H1 (cell line): ENCODE measurements at regions not wholly inside any gene's neighbourhood (a gene's known extent, or its start where the extent isn't known, plus 50 kb on each side); places are given as distances from the start of the nearest gene placed in this dataset.

Source experiments
- CTCF ChIA-PET: fragments of 300-600 bp; sonication (Branson Sonifier 250); formaldehyde crosslinking; loops from one replicate; lab custom pipeline; 2021; ENCODE audit not compliant: partially characterized antibody; lab: Charles Lee
- POLR2A ChIA-PET: fragments of 300-600 bp; sonication (Branson Sonifier 250); formaldehyde crosslinking; loops from one replicate; lab custom pipeline; 2021; ENCODE audit warnings: inconsistent platforms; ENCODE audit not compliant: partially characterized antibody; lab: Charles Lee
- DNase-seq, 2 experiments: peaks; one replicate each; pipeline versions ENCODE4 v3.0.0 to v3.0.0-alpha.2; 2010 to 2022; ENCODE audit warnings: low spot score in 2 of 2, low read depth in 1 of 2, mixed read lengths in 1 of 2
- FAIRE-seq: peaks from 2 replicates; lab custom pipeline; 2011; peaks lifted over from hg19 to GRCh38; lab: Jason Lieb, UNC
- H2AFZ ChIP-seq: 2 replicates; pipeline ENCODE4 v1.8.1; 2012; ENCODE audit warnings: low read length, inconsistent platforms
- H2AK5ac ChIP-seq: 2 replicates; pipeline ENCODE4 v1.6.1; 2013; ENCODE audit warnings: low read depth, low read length
- H2BK120ac ChIP-seq: replicated peaks from 2 replicates; pipeline ENCODE3; 2013; ENCODE audit warnings: low read depth, low read length, inconsistent platforms
- H2BK12ac ChIP-seq: 2 replicates; pipeline ENCODE4 v1.6.1; 2013; ENCODE audit warnings: low read depth, low read length
- H2BK15ac ChIP-seq: 2 replicates; pipeline ENCODE4 v1.6.1; 2013; ENCODE audit warnings: low read length
- H2BK20ac ChIP-seq: 2 replicates; pipeline ENCODE4 v1.6.1; 2013; ENCODE audit warnings: low read length
- H2BK5ac ChIP-seq: 2 replicates; pipeline ENCODE4 v1.6.1; 2013; ENCODE audit warnings: low read depth, low read length
- H3K14ac ChIP-seq: 2 replicates; pipeline ENCODE4 v1.6.1; 2013; ENCODE audit warnings: inconsistent platforms; ENCODE audit not compliant: insufficient read length
- H3K18ac ChIP-seq: 2 replicates; pipeline ENCODE4 v1.6.1; 2013; ENCODE audit warnings: low read length; ENCODE audit errors: extremely low read depth
- H3K23ac ChIP-seq: 2 replicates; pipeline ENCODE4 v1.6.1; 2013; ENCODE audit warnings: inconsistent platforms; ENCODE audit not compliant: insufficient read length
- H3K23me2 ChIP-seq: 2 replicates; pipeline ENCODE4 v1.6.1; 2013; ENCODE audit warnings: low read depth, low read length
- H3K27ac ChIP-seq: 2 replicates; pipeline ENCODE4 v1.6.1; 2011; ENCODE audit warnings: low read depth, low read length, inconsistent platforms
- H3K27me3 ChIP-seq, 4 experiments: replicated peaks in 1 of 4; 1 replicate in 1 of 4; 2 replicates in 3 of 4; pipeline versions ENCODE4 v1.6.1 to v1.8.1; 2011 to 2013; ENCODE audit warnings: low read length in 3 of 4, mild to moderate bottlenecking in 3 of 4, inconsistent platforms in 2 of 4, mixed read lengths in 2 of 4, moderate library complexity in 1 of 4; ENCODE audit not compliant: control insufficient read depth in 3 of 4, insufficient read depth in 3 of 4; ENCODE audit errors: extremely low read depth in 1 of 4
- H3K36me3 ChIP-seq, 4 experiments: 2 replicates each; pipeline versions ENCODE4 v1.6.1 to v1.8.1; 2011 to 2013; ENCODE audit warnings: mild to moderate bottlenecking in 4 of 4, low read length in 3 of 4, moderate library complexity in 2 of 4, control low read depth in 1 of 4, inconsistent platforms in 1 of 4; ENCODE audit not compliant: insufficient read depth in 4 of 4, control insufficient read depth in 2 of 4
- H3K4ac ChIP-seq: replicated peaks from 2 replicates; pipeline ENCODE3; 2013; ENCODE audit warnings: low read length, low read depth, mixed read lengths, inconsistent platforms; ENCODE audit not compliant: insufficient read length
- H3K4me1 ChIP-seq, 4 experiments: replicated peaks in 1 of 4; 1 replicate in 1 of 4; 2 replicates in 3 of 4; pipeline versions ENCODE4 v1.6.1 to v1.8.1; 2011 to 2013; ENCODE audit warnings: low read length in 3 of 4, inconsistent platforms in 2 of 4, mixed read lengths in 1 of 4; ENCODE audit not compliant: insufficient read depth in 4 of 4, control insufficient read depth in 3 of 4
- H3K4me2 ChIP-seq, 2 experiments: 2 replicates each; pipeline versions ENCODE4 v1.6.1 to v1.8.1; 2011 to 2013; ENCODE audit warnings: low read depth in 2 of 2, low read length in 2 of 2, control low read depth in 1 of 2, inconsistent platforms in 1 of 2, mild to moderate bottlenecking in 1 of 2; ENCODE audit not compliant: insufficient read depth in 1 of 2
- H3K4me3 ChIP-seq, 4 experiments: fragments of 200-600, 300-600 bp in 1 of 4; sonication (generic), shearing (Covaris generic), sonication (Bioruptor Twin) in 1 of 4; 2 replicates each; pipeline versions ENCODE4 v1.5.1 to v1.8.1; 2011 to 2016; ENCODE audit warnings: low read length in 4 of 4, low read depth in 3 of 4, control low read depth in 2 of 4, inconsistent platforms in 2 of 4, mild to moderate bottlenecking in 2 of 4, mixed read lengths in 1 of 4, moderate library complexity in 1 of 4; ENCODE audit not compliant: insufficient read depth in 2 of 4; ENCODE audit errors: extremely low read depth in 1 of 4
- H3K56ac ChIP-seq: replicated peaks from 2 replicates; pipeline ENCODE3; 2013; ENCODE audit warnings: low read depth, mild to moderate bottlenecking, mixed read lengths, low read length, inconsistent platforms; ENCODE audit not compliant: insufficient read length
- H3K79me1 ChIP-seq: 2 replicates; pipeline ENCODE4 v1.6.1; 2013; ENCODE audit warnings: low read depth, low read length, control low read depth
- H3K79me2 ChIP-seq, 2 experiments: 2 replicates each; pipeline versions ENCODE4 v1.6.1 to v1.8.1; 2012 to 2013; ENCODE audit warnings: low read length in 2 of 2, mild to moderate bottlenecking in 2 of 2, inconsistent platforms in 1 of 2; ENCODE audit not compliant: insufficient read depth in 2 of 2, control insufficient read depth in 1 of 2
- H3K9ac ChIP-seq, 4 experiments: replicated peaks in 1 of 4; 1 replicate in 1 of 4; 2 replicates in 3 of 4; pipeline versions ENCODE4 v1.6.1 to v1.8.1; 2011 to 2013; ENCODE audit warnings: low read depth in 3 of 4, low read length in 3 of 4, control low read depth in 2 of 4, mild to moderate bottlenecking in 2 of 4, moderate library complexity in 2 of 4, inconsistent platforms in 1 of 4; ENCODE audit errors: extremely low read depth in 1 of 4
- H3K9me3 ChIP-seq, 2 experiments: 2 replicates each; pipeline versions ENCODE4 v1.6.1 to v1.8.1; 2012 to 2013; ENCODE audit warnings: mild to moderate bottlenecking in 2 of 2, moderate library complexity in 2 of 2, control low read depth in 1 of 2, inconsistent platforms in 1 of 2, low read depth in 1 of 2, low read length in 1 of 2, mixed read lengths in 1 of 2; ENCODE audit not compliant: insufficient read depth in 2 of 2
- H4K20me1 ChIP-seq, 2 experiments: replicated peaks in 1 of 2; 2 replicates each; pipeline versions ENCODE3 to v1.8.1; 2011 to 2013; ENCODE audit warnings: inconsistent platforms in 2 of 2, low read length in 2 of 2, mild to moderate bottlenecking in 1 of 2; ENCODE audit not compliant: insufficient read depth in 2 of 2, control insufficient read depth in 1 of 2
- H4K5ac ChIP-seq: 2 replicates; pipeline ENCODE4 v1.6.1; 2013; ENCODE audit warnings: low read length, low read depth, mixed read lengths, inconsistent platforms; ENCODE audit not compliant: insufficient read length
- H4K8ac ChIP-seq: 2 replicates; pipeline ENCODE4 v1.8.0; 2013; ENCODE audit warnings: mild to moderate bottlenecking, moderate library complexity, low read length, inconsistent platforms; ENCODE audit not compliant: insufficient read depth; ENCODE audit errors: extremely low read depth
- H4K91ac ChIP-seq: replicated peaks from 2 replicates; pipeline ENCODE3; 2013; ENCODE audit warnings: low read length, mixed read lengths, inconsistent platforms; ENCODE audit not compliant: insufficient read length
- ASH2L ChIP-seq: fragments of 200-600, 300-600 bp; sonication (generic); IDR thresholded peaks from one replicate; pipeline ENCODE4 v1.7.1; 2017; ENCODE audit warnings: low read length
- BRCA1 ChIP-seq: IDR thresholded peaks from 2 replicates; pipeline ENCODE4 v1.6.1; 2012; ENCODE audit warnings: low read depth, low read length, improper control_type of control experiment
- CHD2 ChIP-seq: IDR thresholded peaks from 2 replicates; pipeline ENCODE4 v1.6.1; 2012; ENCODE audit warnings: low read length, improper control_type of control experiment
- EGR1 ChIP-seq: IDR thresholded peaks from 2 replicates; pipeline ENCODE4 v1.6.1; 2011; ENCODE audit warnings: low read depth, low read length, borderline replicate concordance
- EZH2 ChIP-seq: fragments of 200-600 bp; sonication (generic); IDR thresholded peaks from 2 replicates; pipeline ENCODE4 v1.7.1; 2012; ENCODE audit warnings: low read depth, mild to moderate bottlenecking, moderate library complexity, low read length, inconsistent platforms; ENCODE audit not compliant: severe bottlenecking
- HDAC2 ChIP-seq, 2 experiments: fragments of 300-600 bp in 1 of 2; sonication (generic) in 1 of 2; IDR thresholded peaks; 2 replicates each; pipeline ENCODE4 v1.6.1; 2011 to 2012; ENCODE audit warnings: low read depth in 2 of 2, low read length in 2 of 2, mild to moderate bottlenecking in 2 of 2, moderate library complexity in 2 of 2, borderline replicate concordance in 1 of 2, inconsistent platforms in 1 of 2
- KDM1A ChIP-seq: fragments of 200-600, 300-600 bp; sonication (generic); IDR thresholded peaks from 2 replicates; pipeline ENCODE4 v1.7.1; 2016; ENCODE audit warnings: mild to moderate bottlenecking, low read length, borderline replicate concordance
- KDM5A ChIP-seq: fragments of 200-600 bp; IDR thresholded peaks from 2 replicates; pipeline ENCODE4 v1.7.1; 2012; ENCODE audit warnings: mild to moderate bottlenecking, low read length, inconsistent platforms, mixed read lengths
- NRF1 ChIP-seq: IDR thresholded peaks from 2 replicates; pipeline ENCODE4 v1.6.1; 2011; ENCODE audit warnings: mild to moderate bottlenecking, low read depth, low read length, improper control_type of control experiment
- POU5F1 ChIP-seq: IDR thresholded peaks from 2 replicates; pipeline ENCODE4 v1.6.1; 2011; ENCODE audit warnings: low read depth, mild to moderate bottlenecking, low read length, moderate library complexity
- SIX5 ChIP-seq: IDR thresholded peaks from 2 replicates; pipeline ENCODE4 v1.6.1; 2011; ENCODE audit warnings: mild to moderate bottlenecking, low read depth, low read length
- SP4 ChIP-seq: IDR thresholded peaks from 2 replicates; pipeline ENCODE4 v1.6.1; 2012; ENCODE audit warnings: low read length, inconsistent platforms
- WGBS, 2 experiments: shearing (Covaris generic) in 1 of 2; methylation state at CpG; one replicate each; pipeline versions ENCODE4 v1.1.6 to v1.1.7; 2013 to 2015; ENCODE audit warnings: low lambda C conversion rate in 2 of 2, mixed read lengths in 2 of 2, inconsistent platforms in 1 of 2, low coverage in 1 of 2, missing lambda C conversion rate in 1 of 2; ENCODE audit not compliant: insufficient replicate concordance in 2 of 2, insufficient coverage in 1 of 2, insufficient read length in 1 of 2; ENCODE audit errors: extremely low coverage in 1 of 2, missing lambda C conversion rate in 1 of 2; 5-methylcytosine and 5-hydroxymethylcytosine counted together
- TF ChIP-seq, protein P1 (sequence below), 3 experiments: IDR thresholded peaks; 1 replicate in 2 of 3; 2 replicates in 1 of 3; pipeline versions ENCODE4 v1.5.1 to v1.6.1; 2011; ENCODE audit warnings: low read length in 3 of 3, mild to moderate bottlenecking in 3 of 3, inconsistent platforms in 2 of 3, low read depth in 1 of 3, moderate library complexity in 1 of 3; ENCODE audit not compliant: insufficient read depth in 1 of 3; ENCODE audit errors: control extremely low read depth in 1 of 3

- no peak overlapping the region for H3K18ac ChIP-seq
- no peaks in the 10 kb centered on the region for H3K9me3 ChIP-seq
- no peaks in the 10 kb centered on the region for H3K4me1 ChIP-seq
- no peaks in the 10 kb centered on the region for H3K27me3 ChIP-seq
- H3K79me1 ChIP-seq: no peaks in the 10 kb centered on the region
- no peak overlapping the region for H3K4ac ChIP-seq
- no peak overlapping the region for H2AFZ ChIP-seq
- no peak overlapping the region for H2BK12ac ChIP-seq
- no peak overlapping the region for H2BK20ac ChIP-seq
- no peaks in the 10 kb centered on the region for H3K79me2 ChIP-seq
- no peak overlapping the region for H3K56ac ChIP-seq
- H4K91ac ChIP-seq: no peak overlapping the region
- H3K36me3 ChIP-seq: no peaks in the 10 kb centered on the region
- ChIA-PET POLR2A (interaction anchor here (0.8 kb wide), 1 partner anchor 16 kb away, joined by 4 read pairs; no protein-coding TSS in a partner anchor), CTCF (interaction anchor here (1.2 to 1.5 kb wide), 2 partner anchors 50 to 168 kb away, joined by 3 read pairs; no protein-coding TSS in a partner anchor)
- no peak overlapping the region for H4K5ac ChIP-seq
- no peak overlapping the region for H3K23ac ChIP-seq
- no peak overlapping the region for H3K9ac ChIP-seq
- H3K27ac ChIP-seq: no peak overlapping the region
- no peak overlapping the region for H2AK5ac ChIP-seq
- no peaks in the 10 kb centered on the region for H3K23me2 ChIP-seq
- no peak overlapping the region for H3K4me3 ChIP-seq
- no peak overlapping the region for H4K8ac ChIP-seq
- H2BK120ac ChIP-seq: peak overlapping the region; percentile 14
- FAIRE-seq: no peak
- H2BK5ac ChIP-seq: no peak overlapping the region
- no peak overlapping the region for H3K4me2 ChIP-seq
- no peaks in the 10 kb centered on the region for H4K20me1 ChIP-seq
- no peak overlapping the region for H3K14ac ChIP-seq
- no peak for DNase-seq
- WGBS, 2 experiments: 85% methylated on average over 2 of the region's 2 CpGs; no CpG with 5 or more reads in 1 of the 2 experiments
- H2BK15ac ChIP-seq: no peak overlapping the region
- TF ChIP-seq NRF1 (no peak), SP4 (no peak), KDM5A (no peak), CHD2 (no peak), ASH2L (no peak), EZH2 (no peak), SIX5 (no peak), HDAC2 (IDR thresholded peaks at IDR 0.05; ENCODE audit: borderline replicate concordance in 1 of 2, low read depth in 2 of 2, low read length in 2 of 2) (no peak), EGR1 (no peak), KDM1A (no peak), BRCA1 (no peak), POU5F1 (no peak)
- TF ChIP-seq, protein P1, sequence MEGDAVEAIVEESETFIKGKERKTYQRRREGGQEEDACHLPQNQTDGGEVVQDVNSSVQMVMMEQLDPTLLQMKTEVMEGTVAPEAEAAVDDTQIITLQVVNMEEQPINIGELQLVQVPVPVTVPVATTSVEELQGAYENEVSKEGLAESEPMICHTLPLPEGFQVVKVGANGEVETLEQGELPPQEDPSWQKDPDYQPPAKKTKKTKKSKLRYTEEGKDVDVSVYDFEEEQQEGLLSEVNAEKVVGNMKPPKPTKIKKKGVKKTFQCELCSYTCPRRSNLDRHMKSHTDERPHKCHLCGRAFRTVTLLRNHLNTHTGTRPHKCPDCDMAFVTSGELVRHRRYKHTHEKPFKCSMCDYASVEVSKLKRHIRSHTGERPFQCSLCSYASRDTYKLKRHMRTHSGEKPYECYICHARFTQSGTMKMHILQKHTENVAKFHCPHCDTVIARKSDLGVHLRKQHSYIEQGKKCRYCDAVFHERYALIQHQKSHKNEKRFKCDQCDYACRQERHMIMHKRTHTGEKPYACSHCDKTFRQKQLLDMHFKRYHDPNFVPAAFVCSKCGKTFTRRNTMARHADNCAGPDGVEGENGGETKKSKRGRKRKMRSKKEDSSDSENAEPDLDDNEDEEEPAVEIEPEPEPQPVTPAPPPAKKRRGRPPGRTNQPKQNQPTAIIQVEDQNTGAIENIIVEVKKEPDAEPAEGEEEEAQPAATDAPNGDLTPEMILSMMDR (IDR thresholded peaks at IDR 0.05; ENCODE audit: control extremely low read depth in 1 of 3, insufficient read depth in 1 of 3, low read depth in 1 of 3, low read length in 3 of 3): no peak
Measured at GRCh38 chr3:4077950-4078349, 225.2 kb upstream of the SETMAR start.
